HUES6 (cell line): ENCODE measurements at regions not wholly inside any gene's neighbourhood (a gene's known extent, or its start where the extent isn't known, plus 50 kb on each side); places are given as distances from the start of the nearest gene placed in this dataset.
"Not testable (repeated sequence)": the region's sequence is repeated elsewhere in the genome, so short reads cannot be mapped to it uniquely, and the experiment has no call there.

ENCODE experiments used
- H3K27ac ChIP-seq: 2 replicates; pipeline ENCODE4 v1.7.0; 2013; ENCODE audit warnings: low read depth, mild to moderate bottlenecking, low read length, inconsistent platforms
- H3K27me3 ChIP-seq: 2 replicates; pipeline ENCODE4 v1.6.1; 2013; ENCODE audit warnings: low read length; ENCODE audit not compliant: control insufficient read depth, insufficient read depth
- H3K36me3 ChIP-seq: 2 replicates; pipeline ENCODE4 v1.6.1; 2013; ENCODE audit warnings: low read length; ENCODE audit not compliant: control insufficient read depth, insufficient read depth
- H3K4me1 ChIP-seq: 2 replicates; pipeline ENCODE4 v1.6.1; 2013; ENCODE audit warnings: low read length; ENCODE audit not compliant: control insufficient read depth, insufficient read depth
- H3K4me3 ChIP-seq: 2 replicates; pipeline ENCODE4 v1.5.1; 2013; ENCODE audit warnings: low read depth, low read length
- H3K9ac ChIP-seq: one replicate; pipeline ENCODE4 v1.6.1; 2013; ENCODE audit warnings: mild to moderate bottlenecking, low read length
- H3K9me3 ChIP-seq: 2 replicates; pipeline ENCODE4 v1.6.1; 2013; ENCODE audit warnings: low read depth, low read length; ENCODE audit not compliant: control insufficient read depth, insufficient read depth

GRCh38 chr1:83130886-83131691 lies 867.8 kb downstream of the TTLL7 start:
- no peaks in the 10 kb centered on the region for H3K27me3 ChIP-seq
- no peak overlapping the region for H3K4me3 ChIP-seq
- no peaks in the 10 kb centered on the region for H3K36me3 ChIP-seq
- H3K4me1 ChIP-seq = no peaks in the 10 kb centered on the region
- H3K9ac ChIP-seq = no peak overlapping the region
- no peak overlapping the region for H3K27ac ChIP-seq
- no peaks in the 10 kb centered on the region for H3K9me3 ChIP-seq

- Histone ChIP-seq H3K4me1 (no peaks in the 10 kb centered on the region), H3K27ac (no peak overlapping the region), H3K4me3 (no peak overlapping the region), H3K36me3 (no peaks in the 10 kb centered on the region), H3K9ac (no peak overlapping the region), H3K9me3 (no peaks in the 10 kb centered on the region), H3K27me3 (no peaks in the 10 kb centered on the region)
Observed at GRCh38 chr1:83129107-83129506, 869.8 kb downstream of the TTLL7 start.

- H3K27ac ChIP-seq = no peak overlapping the region
- no peaks in the 10 kb centered on the region for H3K4me1 ChIP-seq
- H3K4me3 ChIP-seq = no peak overlapping the region
Observed at GRCh38 chr1:83125456-83125855, 873.5 kb downstream of the TTLL7 start.

GRCh38 chr1:83123019-83123418 lies 875.9 kb downstream of the TTLL7 start:
- no peaks in the 10 kb centered on the region for H3K4me1 ChIP-seq
- H3K4me3 ChIP-seq = no peak overlapping the region
- no peaks in the 10 kb centered on the region for H3K27me3 ChIP-seq
- no peak overlapping the region for H3K9ac ChIP-seq
- no peaks in the 10 kb centered on the region for H3K9me3 ChIP-seq
- no peak overlapping the region for H3K27ac ChIP-seq
- no peaks in the 10 kb centered on the region for H3K36me3 ChIP-seq

More at GRCh38 chr1:83125456-83125855, 873.5 kb downstream of the TTLL7 start:
- Histone ChIP-seq H3K27me3 (no peaks in the 10 kb centered on the region), H3K36me3 (no peaks in the 10 kb centered on the region), H3K9ac (no peak overlapping the region), H3K9me3 (no peaks in the 10 kb centered on the region)

- Histone ChIP-seq H3K9me3 (no peaks in the 10 kb centered on the region), H3K27me3 (no peaks in the 10 kb centered on the region), H3K36me3 (no peaks in the 10 kb centered on the region), H3K4me3 (no peak overlapping the region), H3K27ac (no peak overlapping the region), H3K4me1 (no peaks in the 10 kb centered on the region), H3K9ac (no peak overlapping the region)
Observed at GRCh38 chr1:83118472-83118871, 880.5 kb downstream of the TTLL7 start.

GRCh38 chr1:83117030-83117429 lies 881.9 kb downstream of the TTLL7 start:
- H3K36me3 ChIP-seq, H3K4me1 ChIP-seq, H3K4me3 ChIP-seq, H3K27me3 ChIP-seq, H3K9me3 ChIP-seq, H3K27ac ChIP-seq, H3K9ac ChIP-seq: not testable (repeated sequence)

- Histone ChIP-seq H3K36me3 (no peaks in the 10 kb centered on the region), H3K9ac (no peak overlapping the region), H3K9me3 (no peaks in the 10 kb centered on the region), H3K27ac (no peak overlapping the region), H3K4me1 (no peaks in the 10 kb centered on the region), H3K4me3 (no peak overlapping the region), H3K27me3 (no peaks in the 10 kb centered on the region)
Observed at GRCh38 chr1:83115785-83116184, 883.1 kb downstream of the TTLL7 start.

GRCh38 chr1:83114136-83114834 lies 884.6 kb downstream of the TTLL7 start:
- H3K27ac ChIP-seq = no peak overlapping the region
- H3K4me1 ChIP-seq = peaks cover 10% of the 10 kb centered on the region; the same call in 1 of the 2 replicates
- no peaks in the 10 kb centered on the region for H3K27me3 ChIP-seq
- H3K9ac ChIP-seq = no peak overlapping the region
- no peaks in the 10 kb centered on the region for H3K36me3 ChIP-seq
- no peak overlapping the region for H3K4me3 ChIP-seq
- H3K9me3 ChIP-seq = no peaks in the 10 kb centered on the region

GRCh38 chr1:83113652-83114051 lies 885.3 kb downstream of the TTLL7 start:
- Histone ChIP-seq H3K4me3 (no peak overlapping the region), H3K27me3 (no peaks in the 10 kb centered on the region), H3K4me1 (peaks cover 10% of the 10 kb centered on the region; the same call in 1 of the 2 replicates), H3K36me3 (no peaks in the 10 kb centered on the region), H3K9ac (no peak overlapping the region), H3K9me3 (no peaks in the 10 kb centered on the region), H3K27ac (no peak overlapping the region)

- no peak overlapping the region for H3K4me3 ChIP-seq
- no peaks in the 10 kb centered on the region for H3K9me3 ChIP-seq
- H3K9ac ChIP-seq = no peak overlapping the region
- H3K4me1 ChIP-seq = peaks cover 10% of the 10 kb centered on the region; the same call in 1 of the 2 replicates
- no peak overlapping the region for H3K27ac ChIP-seq
- H3K27me3 ChIP-seq = no peaks in the 10 kb centered on the region
- no peaks in the 10 kb centered on the region for H3K36me3 ChIP-seq
Observed at GRCh38 chr1:83112248-83112885, 886.6 kb downstream of the TTLL7 start.

- H3K9me3 ChIP-seq = no peaks in the 10 kb centered on the region
- no peaks in the 10 kb centered on the region for H3K27me3 ChIP-seq
- H3K4me1 ChIP-seq = peaks cover 10% of the 10 kb centered on the region; the same call in 1 of the 2 replicates
- H3K36me3 ChIP-seq = no peaks in the 10 kb centered on the region
- no peak overlapping the region for H3K4me3 ChIP-seq
- H3K27ac ChIP-seq = no peak overlapping the region
- no peak overlapping the region for H3K9ac ChIP-seq
Observed at GRCh38 chr1:83110156-83110555, 888.8 kb downstream of the TTLL7 start.
